HepG2 (cell line): ENCODE measurements at regions not wholly inside any gene's neighbourhood (a gene's known extent, or its start where the extent isn't known, plus 50 kb on each side); places are given as distances from the start of the nearest gene placed in this dataset.
A peak's percentile ranks its signal among the peaks of the same experiment; 100 is the strongest.

Source experiments
- BHLHE40 ChIP-seq: IDR thresholded peaks from 2 replicates; pipeline ENCODE4 v1.6.1; 2011; ENCODE audit warnings: low read length, improper control_type of control experiment
- BRCA1 ChIP-seq: sonication (generic); formaldehyde crosslinking; IDR thresholded peaks from 2 replicates; pipeline ENCODE4 v1.4.0; 2020; ENCODE audit warnings: missing genetic modification reagents
- HMGXB3 ChIP-seq: sonication (generic); formaldehyde crosslinking; IDR thresholded peaks from 2 replicates; pipeline ENCODE4 v1.4.0; 2020; ENCODE audit warnings: missing genetic modification reagents, borderline replicate concordance
- HNF1B ChIP-seq: sonication (generic); formaldehyde crosslinking; IDR thresholded peaks from 2 replicates; pipeline ENCODE4 v1.5.1; 2020; ENCODE audit warnings: mild to moderate bottlenecking, moderate library complexity, missing genetic modification reagents
- MLX ChIP-seq: IDR thresholded peaks from 2 replicates; pipeline ENCODE4 v1.6.1; 2016
- PHF20 ChIP-seq: sonication (generic); formaldehyde crosslinking; IDR thresholded peaks from 2 replicates; pipeline ENCODE4 v1.5.0; 2020; ENCODE audit warnings: mild to moderate bottlenecking, missing genetic modification reagents
- PREB ChIP-seq: sonication (generic); formaldehyde crosslinking; IDR thresholded peaks from 2 replicates; pipeline ENCODE4 v1.4.0; 2020; ENCODE audit warnings: missing genetic modification reagents
- SALL1 ChIP-seq: sonication (generic); formaldehyde crosslinking; IDR thresholded peaks from 2 replicates; pipeline ENCODE4 v1.8.0; 2022; ENCODE audit warnings: mild to moderate bottlenecking, missing genetic modification reagents
- ZNF318 ChIP-seq: sonication (generic); formaldehyde crosslinking; IDR thresholded peaks from 2 replicates; pipeline ENCODE4 v1.4.0; 2020; ENCODE audit warnings: mild to moderate bottlenecking, missing genetic modification reagents
- ZNF607 ChIP-seq: sonication (generic); formaldehyde crosslinking; IDR thresholded peaks from 2 replicates; pipeline ENCODE4 v1.5.1; 2020; ENCODE audit warnings: missing genetic modification reagents, mild to moderate bottlenecking, borderline replicate concordance

- TF ChIP-seq HMGXB3 = no peak
- no peak for TF ChIP-seq HNF1B (CRISPR knock-in tag)
- no peak for TF ChIP-seq PHF20 (CRISPR knock-in tag)
- no peak for TF ChIP-seq BHLHE40
- TF ChIP-seq ZNF607 (CRISPR knock-in tag) = no peak
- no peak for TF ChIP-seq PREB (CRISPR knock-in tag)
- 0 out of 2 replicates have a peak, but pooled peaks have one; percentile 15 for TF ChIP-seq SALL1
- no peak for TF ChIP-seq ZNF318 (CRISPR knock-in tag)
- no peak for TF ChIP-seq MLX
- TF ChIP-seq BRCA1 (CRISPR knock-in tag) = no peak
These were observed 53.6 kb upstream of the ZNF644 start (continued) for GRCh38 chr1:91075233-91076135.
